Vagina (tissue), 2 donors: ENCODE measurements at regions not wholly inside any gene's neighbourhood (a gene's known extent, or its start where the extent isn't known, plus 50 kb on each side); places are given as distances from the start of the nearest gene placed in this dataset.

Experiments
- POLR2A ChIP-seq, 2 donors: fragments of 450-650 bp; IDR thresholded peaks; one replicate each; pipeline ENCODE4 v1.6.1; 2017; ENCODE audit warnings: antibody characterized with exemption in 2 of 2, mild to moderate bottlenecking in 2 of 2, moderate library complexity in 2 of 2
- TF ChIP-seq, protein P1 (sequence below), 3 experiments: fragments of 450-650 bp in 2 of 3; fragments of 200-600 bp in 1 of 3; sonication (generic) in 1 of 3; IDR thresholded peaks; one replicate each; pipeline ENCODE4 v1.5.1; 2017 to 2019; ENCODE audit warnings: antibody characterized with exemption in 3 of 3, mild to moderate bottlenecking in 2 of 3, moderate library complexity in 2 of 3

DNA sequence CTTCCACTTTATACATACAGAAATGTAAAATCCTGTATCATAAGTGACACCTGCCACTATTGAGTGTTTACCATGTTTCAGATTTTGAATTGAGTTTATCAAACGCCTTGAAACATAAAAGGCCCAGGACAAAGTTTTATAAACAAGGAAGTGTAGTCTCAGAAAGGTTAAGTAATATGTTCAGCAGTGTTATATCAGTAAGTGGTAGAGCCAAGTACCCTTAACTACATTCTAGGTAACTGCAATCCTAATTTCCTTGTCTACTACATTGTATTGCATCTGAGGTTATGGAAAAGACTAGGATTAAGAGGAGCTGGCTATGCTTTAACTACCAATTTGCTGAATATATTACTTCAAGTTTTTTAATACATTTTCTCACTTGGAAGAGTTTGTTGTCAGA, 641.6 kb downstream of the LRRC70 start:
- TF ChIP-seq, protein P1, sequence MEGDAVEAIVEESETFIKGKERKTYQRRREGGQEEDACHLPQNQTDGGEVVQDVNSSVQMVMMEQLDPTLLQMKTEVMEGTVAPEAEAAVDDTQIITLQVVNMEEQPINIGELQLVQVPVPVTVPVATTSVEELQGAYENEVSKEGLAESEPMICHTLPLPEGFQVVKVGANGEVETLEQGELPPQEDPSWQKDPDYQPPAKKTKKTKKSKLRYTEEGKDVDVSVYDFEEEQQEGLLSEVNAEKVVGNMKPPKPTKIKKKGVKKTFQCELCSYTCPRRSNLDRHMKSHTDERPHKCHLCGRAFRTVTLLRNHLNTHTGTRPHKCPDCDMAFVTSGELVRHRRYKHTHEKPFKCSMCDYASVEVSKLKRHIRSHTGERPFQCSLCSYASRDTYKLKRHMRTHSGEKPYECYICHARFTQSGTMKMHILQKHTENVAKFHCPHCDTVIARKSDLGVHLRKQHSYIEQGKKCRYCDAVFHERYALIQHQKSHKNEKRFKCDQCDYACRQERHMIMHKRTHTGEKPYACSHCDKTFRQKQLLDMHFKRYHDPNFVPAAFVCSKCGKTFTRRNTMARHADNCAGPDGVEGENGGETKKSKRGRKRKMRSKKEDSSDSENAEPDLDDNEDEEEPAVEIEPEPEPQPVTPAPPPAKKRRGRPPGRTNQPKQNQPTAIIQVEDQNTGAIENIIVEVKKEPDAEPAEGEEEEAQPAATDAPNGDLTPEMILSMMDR (IDR thresholded peaks at IDR 0.05) = no peak
- no peak for TF ChIP-seq POLR2A (IDR thresholded peaks at IDR 0.05)
